Skin epidermis (tissue), 12 donors: ENCODE measurements at regions not wholly inside any gene's neighbourhood (a gene's known extent, or its start where the extent isn't known, plus 50 kb on each side); places are given as distances from the start of the nearest gene placed in this dataset.

Experiments
- H3K27ac ChIP-seq, 21 experiments: fragments of 200-600 bp; sonication (generic) in 11 of 21; one replicate each; pipeline ENCODE4 v1.5.0; 2020; ENCODE audit warnings: mild to moderate bottlenecking in 3 of 21, inconsistent platforms in 2 of 21, moderate library complexity in 2 of 21
- H3K4me3 ChIP-seq, 7 experiments: fragments of 200-600 bp; sonication (generic) in 2 of 7; one replicate each; pipeline ENCODE4 v1.5.0; 2020; ENCODE audit warnings: inconsistent platforms in 2 of 7, mild to moderate bottlenecking in 2 of 7, moderate library complexity in 1 of 7

GRCh38 chr2:67055387-67056304 is 341.5 kb upstream of the ETAA1 start:
- Histone ChIP-seq H3K4me3 (no peak overlapping the region), H3K27ac (no peak overlapping the region)

DNA sequence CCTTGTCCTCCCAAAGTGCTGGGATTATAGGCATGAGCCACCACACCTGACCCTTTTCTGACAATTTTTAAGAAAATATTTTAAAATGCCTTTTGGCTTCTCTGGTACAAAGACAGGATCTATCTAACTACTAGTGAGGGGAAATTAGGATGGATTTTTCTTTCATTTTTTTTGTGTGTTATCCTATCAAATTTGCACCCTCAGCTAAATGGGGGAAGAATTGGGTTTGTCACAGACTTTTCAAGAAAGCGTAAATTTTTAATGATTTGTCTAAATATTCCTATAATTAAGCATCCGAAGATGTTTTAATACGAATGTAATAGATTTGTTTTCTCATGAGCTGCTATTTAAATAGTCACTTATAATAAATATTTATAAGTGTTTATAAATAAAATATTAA is 340.0 kb upstream of the ETAA1 start:
- H3K4me3 ChIP-seq = no peak overlapping the region
- H3K27ac ChIP-seq = no peak overlapping the region

DNA sequence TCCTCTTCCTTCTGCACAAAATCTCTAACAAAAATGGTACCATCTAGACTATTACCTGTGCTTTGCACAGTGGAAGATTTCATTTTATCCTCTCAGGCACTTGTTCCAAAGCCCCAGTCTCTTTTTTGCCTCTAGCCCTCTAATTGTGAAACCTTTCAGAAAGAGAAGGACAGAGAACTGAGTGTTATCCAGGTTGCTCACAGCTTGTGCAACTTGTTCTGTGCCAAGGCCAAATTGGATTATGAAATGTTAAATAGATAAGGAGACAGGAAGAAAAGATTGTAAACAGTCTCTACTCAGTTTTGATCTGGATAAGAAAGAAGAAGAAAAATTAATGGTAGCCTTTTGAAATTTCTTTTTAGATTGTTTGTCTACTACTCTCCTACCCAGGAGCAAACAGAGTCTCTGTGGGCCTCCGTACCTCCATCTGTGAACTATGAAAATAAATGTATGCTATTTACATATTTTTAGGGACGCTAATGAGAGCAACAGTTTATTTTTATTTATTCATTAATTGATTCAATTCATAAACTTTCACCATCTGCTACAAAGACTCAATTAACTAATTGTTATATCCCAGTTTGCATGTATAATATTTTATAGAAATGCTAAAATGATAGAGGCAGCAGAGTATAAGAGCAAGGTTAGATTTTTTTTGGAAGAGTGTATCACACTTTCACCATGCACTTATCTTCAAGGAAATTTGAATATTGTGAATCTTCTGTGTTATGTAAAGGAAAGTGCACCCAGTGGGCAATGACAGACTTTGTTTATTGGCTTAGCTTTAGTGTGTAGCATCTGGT is 339.0 kb upstream of the ETAA1 start:
- Histone ChIP-seq H3K4me3 (no peak overlapping the region), H3K27ac (peak overlapping the region in 1 of 21 experiments; percentile 13)

- no peak overlapping the region for H3K27ac ChIP-seq
- H3K4me3 ChIP-seq = no peak overlapping the region
These were observed 332.1 kb upstream of the ETAA1 start for GRCh38 chr2:67065046-67065445.

GRCh38 chr2:67066782-67067181 is 330.4 kb upstream of the ETAA1 start:
- no peak overlapping the region for H3K27ac ChIP-seq

DNA sequence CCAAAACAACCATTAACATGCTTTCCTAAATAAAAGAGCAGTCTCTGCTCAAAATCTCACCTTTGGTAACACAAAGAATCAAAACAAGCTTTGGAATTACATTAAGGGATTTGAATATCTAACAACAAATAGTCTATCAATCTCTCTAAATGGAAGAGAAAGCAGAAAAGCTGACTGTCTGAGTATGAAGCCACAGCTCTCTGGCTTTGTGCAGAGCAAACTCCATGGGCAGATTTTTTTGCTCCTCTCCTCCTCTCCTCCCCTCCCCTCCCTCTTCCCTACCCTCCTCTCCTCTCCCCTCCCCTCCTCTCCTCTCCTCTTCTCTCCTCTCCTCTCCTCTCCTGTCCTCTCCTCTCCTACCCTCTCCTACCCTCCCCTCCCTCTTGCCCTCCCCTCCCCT is 329.5 kb upstream of the ETAA1 start:
- Histone ChIP-seq H3K27ac (no peak overlapping the region), H3K4me3 (no peak overlapping the region)

More at GRCh38 chr2:67066782-67067181, 330.4 kb upstream of the ETAA1 start:
- H3K4me3 ChIP-seq = no peak overlapping the region

DNA sequence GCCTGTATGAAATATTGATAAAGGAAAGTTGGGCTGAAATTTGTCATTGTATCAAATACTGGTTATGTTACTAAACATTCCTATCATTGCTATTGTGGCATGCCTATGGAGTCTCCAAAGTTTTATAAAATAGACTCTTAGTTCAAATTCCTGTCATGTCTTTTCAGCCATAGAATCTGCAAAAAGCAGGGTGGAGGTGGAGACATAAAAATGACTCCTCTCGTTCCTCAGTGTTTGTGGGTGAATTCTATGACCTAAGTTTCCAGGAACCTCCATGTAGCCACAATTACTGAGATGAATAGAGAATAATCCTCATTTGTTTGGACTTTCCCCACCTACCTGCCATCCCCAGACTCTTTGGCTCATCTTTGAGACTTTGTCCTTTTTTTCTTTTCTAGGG is 326.3 kb upstream of the ETAA1 start:
- no peak overlapping the region for H3K27ac ChIP-seq
- H3K4me3 ChIP-seq = no peak overlapping the region

- H3K27ac ChIP-seq = no peak overlapping the region
These were observed 322.1 kb upstream of the ETAA1 start for GRCh38 chr2:67075056-67075455.

GRCh38 chr2:67075530-67076238 is 321.4 kb upstream of the ETAA1 start:
- Histone ChIP-seq H3K27ac (no peak overlapping the region), H3K4me3 (no peak overlapping the region)

More at GRCh38 chr2:67075056-67075455, 322.1 kb upstream of the ETAA1 start:
- H3K4me3 ChIP-seq = no peak overlapping the region

DNA sequence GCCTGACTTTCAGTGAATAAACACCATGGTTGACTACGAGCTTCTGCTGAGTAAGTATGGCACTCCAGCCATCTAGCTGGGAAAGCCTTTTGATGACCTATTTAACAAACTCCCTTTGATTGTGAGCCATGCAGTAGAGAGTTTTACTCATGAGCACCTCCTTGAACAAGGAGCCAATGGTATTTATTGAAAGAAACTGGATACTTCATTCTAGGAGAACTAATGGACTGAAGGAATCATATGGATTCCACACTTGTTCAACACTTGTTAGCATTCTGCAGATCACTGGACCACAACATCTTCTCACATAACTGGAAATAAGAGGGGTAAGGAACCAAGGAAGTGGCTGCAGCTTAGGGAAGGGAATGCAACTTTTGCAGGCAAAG is 320.9 kb upstream of the ETAA1 start:
- no peak overlapping the region for H3K4me3 ChIP-seq
- H3K27ac ChIP-seq = no peak overlapping the region

- no peak overlapping the region for H3K4me3 ChIP-seq
- H3K27ac ChIP-seq = no peak overlapping the region
These were observed 317.4 kb upstream of the ETAA1 start for GRCh38 chr2:67079729-67080128.

GRCh38 chr2:67082813-67083212 is 314.3 kb upstream of the ETAA1 start:
- no peak overlapping the region for H3K4me3 ChIP-seq
- H3K27ac ChIP-seq = no peak overlapping the region

- no peak overlapping the region for H3K27ac ChIP-seq
These were observed 313.2 kb upstream of the ETAA1 start for GRCh38 chr2:67083951-67084350.

GRCh38 chr2:67085146-67085545 is 312.0 kb upstream of the ETAA1 start:
- Histone ChIP-seq H3K27ac (no peak overlapping the region), H3K4me3 (no peak overlapping the region)

More at GRCh38 chr2:67083951-67084350, 313.2 kb upstream of the ETAA1 start:
- no peak overlapping the region for H3K4me3 ChIP-seq

DNA sequence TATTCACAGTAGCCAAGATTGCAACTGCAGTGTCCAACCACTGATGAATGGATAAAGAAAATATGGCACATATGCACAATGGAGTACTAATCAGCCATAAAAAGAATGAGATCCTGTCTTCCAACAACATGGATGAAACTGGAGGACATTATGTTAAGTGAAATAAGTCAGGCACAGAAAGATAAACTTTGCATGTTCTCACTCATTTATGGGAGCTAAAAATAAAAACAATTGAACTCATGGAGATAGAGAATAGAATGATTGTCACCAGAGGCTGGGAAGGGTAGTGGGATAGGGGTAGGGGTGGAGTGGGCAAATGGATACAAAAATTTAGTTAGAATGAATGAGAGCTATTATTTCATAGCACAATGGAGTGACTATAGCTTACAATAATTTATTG is 305.5 kb upstream of the ETAA1 start:
- no peak overlapping the region for H3K4me3 ChIP-seq
- H3K27ac ChIP-seq = no peak overlapping the region

- Histone ChIP-seq H3K27ac (no peak overlapping the region), H3K4me3 (no peak overlapping the region)
These were observed 302.0 kb upstream of the ETAA1 start for GRCh38 chr2:67095121-67095520.

DNA sequence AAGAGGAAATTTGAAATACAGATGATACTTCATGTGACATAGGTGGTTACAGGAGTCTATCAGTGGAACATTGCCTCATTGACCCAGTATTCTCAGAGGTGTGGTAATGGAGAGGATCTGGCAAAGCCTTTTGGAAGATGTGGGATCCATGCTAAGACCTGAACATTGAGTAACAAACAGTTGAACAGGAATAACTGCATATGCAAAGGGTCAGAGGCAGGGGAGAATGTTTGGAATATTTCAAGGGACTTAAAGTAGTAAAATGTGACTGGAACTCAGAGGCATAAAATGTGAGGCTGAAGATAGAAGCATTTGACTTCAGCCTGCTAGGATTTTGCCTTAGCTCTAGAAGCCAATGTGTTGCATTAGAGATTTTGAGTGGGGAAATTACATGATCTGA is 300.2 kb upstream of the ETAA1 start:
- Histone ChIP-seq H3K27ac (no peak overlapping the region), H3K4me3 (no peak overlapping the region)

- Histone ChIP-seq H3K27ac (no peak overlapping the region), H3K4me3 (no peak overlapping the region)
These were observed 294.0 kb upstream of the ETAA1 start for GRCh38 chr2:67103157-67103556.

DNA sequence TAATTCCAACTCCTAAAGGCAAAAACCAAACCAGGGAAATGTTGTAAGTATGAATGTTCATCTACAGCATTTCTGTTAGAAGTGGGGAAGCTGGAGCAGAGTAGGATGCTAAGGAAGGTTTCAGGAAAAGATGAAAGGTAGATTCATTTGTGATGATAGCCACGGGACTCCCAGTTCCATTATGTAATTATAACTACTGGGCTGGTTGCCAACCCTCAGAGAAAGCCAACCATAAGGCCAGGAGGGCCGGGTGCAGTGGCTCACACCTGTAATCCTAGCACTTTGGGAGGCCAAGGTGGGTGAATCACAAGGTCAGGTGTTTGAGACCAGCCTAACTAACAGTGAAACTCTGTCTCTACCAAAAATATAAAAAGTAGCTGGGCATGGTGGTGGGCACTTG is 288.9 kb upstream of the ETAA1 start:
- Histone ChIP-seq H3K27ac (no peak overlapping the region), H3K4me3 (no peak overlapping the region)

GRCh38 chr2:67124531-67124930 is 272.6 kb upstream of the ETAA1 start:
- no peak overlapping the region for H3K4me3 ChIP-seq
- H3K27ac ChIP-seq = no peak overlapping the region
